D721Med (cell line): ENCODE measurements at regions not wholly inside any gene's neighbourhood (a gene's known extent, or its start where the extent isn't known, plus 50 kb on each side); places are given as distances from the start of the nearest gene placed in this dataset.

Source experiments
- DNase-seq: peaks from one replicate; pipeline ENCODE4 v3.0.0; 2011; ENCODE audit warnings: low spot score; ENCODE audit not compliant: insufficient read length
- FAIRE-seq: peaks from 2 replicates; lab custom pipeline; 2011; peaks lifted over from hg19 to GRCh38; lab: Jason Lieb, UNC
- CTCF ChIP-seq: IDR thresholded peaks from 2 replicates; pipeline ENCODE4 v1.5.1; 2012; ENCODE audit warnings: mild to moderate bottlenecking, control low read depth; ENCODE audit not compliant: insufficient read depth; ENCODE audit errors: missing control alignments

- no peak for FAIRE-seq
- DNase-seq: no peak
- no peak for TF ChIP-seq CTCF
Observed at GRCh38 chr7:36001546-36001945, 151.5 kb upstream of the EEPD1 start.

GRCh38 chr7:36002900-36003299 is 150.2 kb upstream of the EEPD1 start:
- no peak for DNase-seq
- no peak for TF ChIP-seq CTCF
- FAIRE-seq: no peak

GRCh38 chr7:36003343-36003742 is 149.7 kb upstream of the EEPD1 start:
- no peak for FAIRE-seq
- no peak for DNase-seq

GRCh38 chr7:36005293-36005692 is 147.8 kb upstream of the EEPD1 start:
- TF ChIP-seq CTCF: no peak
- FAIRE-seq: no peak
- no peak for DNase-seq

More at GRCh38 chr7:36003343-36003742, 149.7 kb upstream of the EEPD1 start:
- TF ChIP-seq CTCF: no peak

- no peak for TF ChIP-seq CTCF
- no peak for DNase-seq
- no peak for FAIRE-seq
Observed at GRCh38 chr7:36005876-36006275, 147.2 kb upstream of the EEPD1 start.

- TF ChIP-seq CTCF: no peak
- DNase-seq: no peak
- no peak for FAIRE-seq
Observed at GRCh38 chr7:36006636-36007229, 146.3 kb upstream of the EEPD1 start.
